ENCODE measurements at regions not wholly inside any gene's neighbourhood (a gene's known extent, or its start where the extent isn't known, plus 50 kb on each side); places are given as distances from the start of the nearest gene placed in this dataset.

GRCh38 chr11:129700701-129701100, 114.9 kb upstream of the TMEM45B start:
- Histone ChIP-seq H3K79me2 (no peaks in the 10 kb centered on the region), H4K20me1 (ENCODE audit: insufficient read depth, poor library complexity, severe bottlenecking) (no peaks in the 10 kb centered on the region), H2AFZ (no peak overlapping the region), H3K27me3 (no peaks in the 10 kb centered on the region), H3K36me3 (replicated peaks; ENCODE audit: insufficient read depth, low read depth) (no peaks in the 10 kb centered on the region), H3K4me3 (no peak overlapping the region), H3K4me1 (ENCODE audit: insufficient read depth) (peaks cover 1% of the 10 kb centered on the region), H3K9me2 (replicated peaks; ENCODE audit: insufficient read depth) (no peaks in the 10 kb centered on the region), H3K4me2 (no peak overlapping the region), H3K9me3 (ENCODE audit: low read depth) (no peaks in the 10 kb centered on the region), H3K27ac (no peak overlapping the region)
- TF ChIP-seq EZH2 (IDR thresholded peaks at IDR 0.05; ENCODE audit: borderline replicate concordance): no peak
- TF ChIP-seq EZH2phosphoT487 (IDR thresholded peaks at IDR 0.05; ENCODE audit: low read depth, severe bottlenecking, unreplicated experiment): no peak
- no peak for TF ChIP-seq CTCF (IDR thresholded peaks at IDR 0.05; ENCODE audit: poor library complexity)
- WGBS (ENCODE audit: low lambda C conversion rate, missing lambda C conversion rate): 100% methylated on average over 3 of the region's 3 CpGs
- DNase-seq (ENCODE audit: low spot score): no peak

DNA sequence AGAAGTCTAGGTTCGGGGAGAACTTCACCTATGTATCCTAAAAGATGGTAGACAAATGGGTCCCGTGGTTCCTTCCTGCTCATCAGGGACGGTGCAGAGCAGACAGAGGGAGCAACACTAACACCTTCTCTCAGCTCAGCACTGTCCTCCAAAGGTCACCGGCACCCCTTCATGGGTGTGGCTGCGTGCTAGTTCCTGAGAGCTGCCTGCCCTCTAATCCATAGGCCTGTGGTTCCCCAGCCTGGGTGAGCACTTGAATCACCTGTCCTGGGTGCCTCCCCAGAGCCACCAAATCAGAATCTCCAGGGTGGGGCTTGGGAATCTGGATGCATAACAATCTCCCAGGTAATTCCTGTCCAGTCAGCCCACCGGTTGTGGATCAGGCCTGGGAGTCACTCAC, 113.9 kb upstream of the TMEM45B start:
- Histone ChIP-seq H3K9me3 (ENCODE audit: low read depth) (no peaks in the 10 kb centered on the region), H2AFZ (no peak overlapping the region), H3K27ac (no peak overlapping the region), H3K79me2 (no peaks in the 10 kb centered on the region), H3K4me2 (no peak overlapping the region), H3K9me2 (replicated peaks; ENCODE audit: insufficient read depth) (no peaks in the 10 kb centered on the region), H3K36me3 (replicated peaks; ENCODE audit: insufficient read depth, low read depth) (no peaks in the 10 kb centered on the region), H3K4me1 (ENCODE audit: insufficient read depth) (no peaks in the 10 kb centered on the region), H3K4me3 (no peak overlapping the region), H3K27me3 (no peaks in the 10 kb centered on the region), H4K20me1 (ENCODE audit: insufficient read depth, poor library complexity, severe bottlenecking) (no peaks in the 10 kb centered on the region)
- DNase-seq (ENCODE audit: low spot score): no peak
- TF ChIP-seq EZH2phosphoT487 (IDR thresholded peaks at IDR 0.05; ENCODE audit: low read depth, severe bottlenecking, unreplicated experiment) (no peak), CTCF (IDR thresholded peaks at IDR 0.05; ENCODE audit: poor library complexity) (no peak), EZH2 (IDR thresholded peaks at IDR 0.05; ENCODE audit: borderline replicate concordance) (no peak)
- WGBS (ENCODE audit: low lambda C conversion rate, missing lambda C conversion rate): 89% methylated on average over 6 of the region's 6 CpGs

DNA sequence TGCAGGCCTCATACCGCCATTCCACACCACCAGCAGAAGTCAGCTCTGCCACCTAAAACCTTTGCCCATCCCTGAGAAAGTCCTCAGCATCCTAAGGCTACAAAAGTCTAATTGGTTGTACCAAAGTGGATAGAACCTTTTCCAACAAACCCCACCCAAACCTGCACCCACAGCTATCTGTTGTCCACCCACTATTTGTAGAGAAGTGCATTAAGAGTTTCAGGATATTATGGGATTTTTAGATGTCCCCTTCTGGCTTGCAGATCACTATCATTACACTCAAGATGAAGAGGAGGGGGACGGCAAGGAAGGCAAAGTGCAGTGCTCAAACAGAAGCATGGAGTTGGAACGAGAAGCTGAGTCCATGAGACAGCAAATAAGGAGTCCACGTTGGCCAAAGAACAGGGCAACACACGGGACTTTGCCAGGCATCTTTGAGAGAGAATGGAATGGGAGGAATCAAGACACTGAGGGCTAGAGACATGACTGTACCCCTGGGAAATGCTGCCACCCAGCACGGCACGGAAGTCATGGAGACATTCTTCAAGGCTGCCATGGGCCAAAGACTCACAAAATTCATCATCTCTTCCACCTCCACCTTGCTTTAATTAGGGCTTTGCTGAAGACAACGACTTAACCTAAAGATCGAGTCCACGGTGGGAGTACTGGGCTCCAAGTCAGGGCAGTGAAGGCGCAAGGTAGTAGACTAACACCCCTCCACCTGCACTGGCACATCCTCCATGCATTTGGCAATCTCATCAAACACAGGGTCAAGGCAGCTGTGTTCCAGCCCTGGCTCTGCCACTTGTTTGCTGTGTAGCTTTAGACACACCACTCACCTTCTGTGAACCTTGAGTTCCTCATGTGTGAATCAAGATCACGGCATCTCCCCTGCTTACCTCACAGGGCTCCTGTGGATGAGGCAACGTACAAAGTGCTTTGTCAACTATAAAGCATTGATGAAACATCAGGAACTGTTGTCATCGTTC, 112.9 kb upstream of the TMEM45B start:
- no peaks in the 10 kb centered on the region for H3K4me1 ChIP-seq (ENCODE audit: insufficient read depth)
- no peaks in the 10 kb centered on the region for H3K9me3 ChIP-seq (ENCODE audit: low read depth)
- no peak overlapping the region for H3K27ac ChIP-seq
- H3K4me3 ChIP-seq: no peak overlapping the region
- H4K20me1 ChIP-seq (ENCODE audit: insufficient read depth, poor library complexity, severe bottlenecking): no peaks in the 10 kb centered on the region
- WGBS (ENCODE audit: low lambda C conversion rate, missing lambda C conversion rate): 89% methylated on average over 14 of the region's 14 CpGs
- no peaks in the 10 kb centered on the region for H3K36me3 ChIP-seq (replicated peaks; ENCODE audit: insufficient read depth, low read depth)
- no peaks in the 10 kb centered on the region for H3K79me2 ChIP-seq
- no peaks in the 10 kb centered on the region for H3K9me2 ChIP-seq (replicated peaks; ENCODE audit: insufficient read depth)
- no peak for TF ChIP-seq CTCF (IDR thresholded peaks at IDR 0.05; ENCODE audit: poor library complexity)
- TF ChIP-seq EZH2phosphoT487 (IDR thresholded peaks at IDR 0.05; ENCODE audit: low read depth, severe bottlenecking, unreplicated experiment): no peak
- TF ChIP-seq EZH2 (IDR thresholded peaks at IDR 0.05; ENCODE audit: borderline replicate concordance): no peak
- DNase-seq (ENCODE audit: low spot score): no peak
- H2AFZ ChIP-seq: no peak overlapping the region
- no peak overlapping the region for H3K4me2 ChIP-seq
- no peaks in the 10 kb centered on the region for H3K27me3 ChIP-seq

Measured in hepatocyte (in vitro differentiated cells).